GM23338 (cell line): ENCODE measurements at regions not wholly inside any gene's neighbourhood (a gene's known extent, or its start where the extent isn't known, plus 50 kb on each side); places are given as distances from the start of the nearest gene placed in this dataset.

Experiments
- ATAC-seq: fragments of 200-7000 bp; cut with Tn5 transposase; 3 replicates; pipeline ENCODE4 v1.9.1; 2020
- DNase-seq: peaks from one replicate; pipeline ENCODE4 v3.0.0-alpha.2; 2015; ENCODE audit warnings: low spot score
- H2AFZ ChIP-seq: fragments of 200-600 bp; sonication (generic); 2 replicates; pipeline ENCODE4 v1.8.0; 2016; ENCODE audit warnings: antibody characterized with exemption, mild to moderate bottlenecking, moderate library complexity
- H3F3A ChIP-seq: fragments of 200-600 bp; sonication (generic); replicated peaks from 2 replicates; pipeline ENCODE4 v1.8.0; 2017; ENCODE audit warnings: antibody characterized with exemption, mixed run types, low read depth
- H3K27ac ChIP-seq: fragments of 200-600 bp; sonication (generic); 2 replicates; pipeline ENCODE4 v1.6.1; 2016; ENCODE audit warnings: low read depth
- H3K27me3 ChIP-seq: fragments of 200-600 bp; sonication (generic); 2 replicates; pipeline ENCODE4 v1.8.0; 2016; ENCODE audit warnings: mild to moderate bottlenecking, mixed run types, moderate library complexity; ENCODE audit not compliant: insufficient read depth
- H3K36me3 ChIP-seq: fragments of 200-600 bp; sonication (generic); 2 replicates; pipeline ENCODE4 v1.8.0; 2016; ENCODE audit warnings: mild to moderate bottlenecking; ENCODE audit not compliant: insufficient read depth
- H3K4me1 ChIP-seq: fragments of 200-600 bp; sonication (generic); 2 replicates; pipeline ENCODE4 v1.8.0; 2016; ENCODE audit warnings: mild to moderate bottlenecking, moderate library complexity; ENCODE audit not compliant: insufficient read depth
- H3K4me2 ChIP-seq: fragments of 200-600 bp; sonication (generic); 2 replicates; pipeline ENCODE4 v1.7.1; 2017; ENCODE audit warnings: mixed run types
- H3K4me3 ChIP-seq: fragments of 200-600 bp; sonication (generic); 2 replicates; pipeline ENCODE4 v1.6.1; 2016; ENCODE audit warnings: mixed run types
- H3K79me2 ChIP-seq: fragments of 200-600 bp; sonication (generic); replicated peaks from 2 replicates; pipeline ENCODE4 v1.8.0; 2017; ENCODE audit warnings: mild to moderate bottlenecking; ENCODE audit not compliant: insufficient read depth
- H3K9me2 ChIP-seq: fragments of 200-600 bp; sonication (generic); 2 replicates; pipeline ENCODE4 v1.8.0; 2017; ENCODE audit not compliant: insufficient read depth
- H4K20me1 ChIP-seq: fragments of 200-600 bp; sonication (generic); replicated peaks from 2 replicates; pipeline ENCODE4 v1.8.0; 2017; ENCODE audit warnings: mild to moderate bottlenecking; ENCODE audit not compliant: insufficient read depth
- H3K27ac Mint-ChIP-seq: 2 replicates; pipeline ENCODE4 v1.8.0; 2020; ENCODE audit warnings: inconsistent platforms, mild to moderate bottlenecking, moderate library complexity, mixed read lengths
- H3K27me3 Mint-ChIP-seq: 3 replicates; pipeline ENCODE4 v1.8.0; 2022; ENCODE audit warnings: low read depth, mild to moderate bottlenecking, moderate library complexity, mixed read lengths, inconsistent platforms; ENCODE audit not compliant: insufficient read depth, poor library complexity
- H3K36me3 Mint-ChIP-seq: 3 replicates; pipeline ENCODE4 v1.8.0; 2021; ENCODE audit warnings: low read depth, mild to moderate bottlenecking, inconsistent platforms, moderate library complexity, mixed read lengths
- H3K4me1 Mint-ChIP-seq: 3 replicates; pipeline ENCODE4 v1.8.0; 2020; ENCODE audit warnings: mild to moderate bottlenecking, inconsistent platforms, mixed read lengths
- H3K4me3 Mint-ChIP-seq: 3 replicates; pipeline ENCODE4 v1.8.0; 2021; ENCODE audit warnings: moderate library complexity, mild to moderate bottlenecking, inconsistent platforms, mixed read lengths
- H3K9me3 Mint-ChIP-seq: 3 replicates; pipeline ENCODE4 v1.8.0; 2020; ENCODE audit warnings: moderate library complexity, mild to moderate bottlenecking, inconsistent platforms, mixed read lengths
- CREB1 ChIP-seq: fragments of 250-450 bp; sonication (Bioruptor Pico); IDR thresholded peaks from 2 replicates; pipeline ENCODE4 v1.5.0; 2020; ENCODE audit warnings: low read depth, mild to moderate bottlenecking, moderate library complexity
- EZH2 ChIP-seq: fragments of 200-600 bp; sonication (generic); IDR thresholded peaks from one replicate; pipeline ENCODE4 v1.8.0; 2017; ENCODE audit warnings: antibody characterized with exemption, mild to moderate bottlenecking, low read depth; ENCODE audit not compliant: unreplicated experiment
- EZH2phosphoT487 ChIP-seq: fragments of 200-600 bp; sonication (generic); IDR thresholded peaks from one replicate; pipeline ENCODE4 v1.8.1; 2018; ENCODE audit warnings: antibody characterized with exemption; ENCODE audit not compliant: unreplicated experiment
- JUNB ChIP-seq: IDR thresholded peaks from one replicate; pipeline ENCODE4 v1.6.1; 2016; ENCODE audit warnings: antibody characterized with exemption; ENCODE audit not compliant: unreplicated experiment
- NANOG ChIP-seq: IDR thresholded peaks from 2 replicates; pipeline ENCODE4 v1.6.1; 2016; ENCODE audit warnings: antibody characterized with exemption, borderline replicate concordance
- POLR2AphosphoS5 ChIP-seq: IDR thresholded peaks from 2 replicates; pipeline ENCODE4 v1.6.1; 2016; ENCODE audit warnings: antibody characterized with exemption, low read depth
- STAT1 ChIP-seq: IDR thresholded peaks from one replicate; pipeline ENCODE4 v1.6.1; 2016; ENCODE audit warnings: antibody characterized with exemption; ENCODE audit not compliant: unreplicated experiment
- ZNF114 ChIP-seq: fragments of 250-450 bp; sonication (Bioruptor Pico); IDR thresholded peaks from 2 replicates; pipeline ENCODE4 v1.5.0; 2020; ENCODE audit warnings: mild to moderate bottlenecking, moderate library complexity
- TF ChIP-seq, protein P1 (sequence below): IDR thresholded peaks from one replicate; pipeline ENCODE4 v1.6.1; 2018; ENCODE audit warnings: antibody characterized with exemption; ENCODE audit not compliant: unreplicated experiment
- TF ChIP-seq, protein P2 (sequence below): fragments of 250-450 bp; sonication (Bioruptor Pico); IDR thresholded peaks from 2 replicates; pipeline ENCODE4 v1.5.0; 2020; ENCODE audit warnings: mild to moderate bottlenecking, moderate library complexity

DNA sequence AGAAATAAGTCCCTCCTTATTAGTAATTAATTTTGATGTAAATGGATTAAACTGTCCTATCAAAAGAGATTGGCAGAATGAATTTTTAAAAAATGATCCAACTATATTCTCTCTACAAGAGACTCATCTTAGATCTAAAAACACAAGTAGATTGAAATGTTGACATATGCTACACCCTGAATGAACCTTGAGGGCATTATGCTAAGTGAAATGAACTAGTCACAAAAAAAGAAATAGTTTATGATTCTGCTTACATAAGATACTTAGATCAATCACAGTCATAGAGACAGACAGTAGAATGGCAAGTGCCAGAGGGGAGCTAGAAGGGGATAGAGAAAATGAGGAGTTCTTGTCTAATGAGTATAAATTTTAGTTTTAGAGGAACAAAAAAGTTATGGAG, 849.8 kb downstream of the CDH11 start:
- Histone ChIP-seq H3K36me3 (no peaks in the 10 kb centered on the region), H3K9me2 (no peaks in the 10 kb centered on the region), H3K4me3 (no peak overlapping the region), H3K4me1 (no peaks in the 10 kb centered on the region; the same call in 1 of the 2 replicates), H2AFZ (no peak overlapping the region), H3K4me2 (no peak overlapping the region), H4K20me1 (no peaks in the 10 kb centered on the region), H3K27me3 (no peaks in the 10 kb centered on the region), H3F3A (no peaks in the 10 kb centered on the region), H3K27ac (no peak overlapping the region), H3K79me2 (no peaks in the 10 kb centered on the region)
- Mint-ChIP-seq H3K36me3 (no peaks in the 10 kb centered on the region), H3K4me1 (no peaks in the 10 kb centered on the region; the same call in 1 of the 3 replicates), H3K27me3 (no peaks in the 10 kb centered on the region), H3K9me3 (no peaks in the 10 kb centered on the region), H3K4me3 (no peak overlapping the region), H3K27ac (no peak overlapping the region)
- no peak for DNase-seq
- no peak for ATAC-seq
- TF ChIP-seq EZH2phosphoT487 (no peak), NANOG (no peak), POLR2AphosphoS5 (no peak), STAT1 (no peak), CREB1 (CRISPR knock-in tag) (no peak)
- TF ChIP-seq, protein P1, sequence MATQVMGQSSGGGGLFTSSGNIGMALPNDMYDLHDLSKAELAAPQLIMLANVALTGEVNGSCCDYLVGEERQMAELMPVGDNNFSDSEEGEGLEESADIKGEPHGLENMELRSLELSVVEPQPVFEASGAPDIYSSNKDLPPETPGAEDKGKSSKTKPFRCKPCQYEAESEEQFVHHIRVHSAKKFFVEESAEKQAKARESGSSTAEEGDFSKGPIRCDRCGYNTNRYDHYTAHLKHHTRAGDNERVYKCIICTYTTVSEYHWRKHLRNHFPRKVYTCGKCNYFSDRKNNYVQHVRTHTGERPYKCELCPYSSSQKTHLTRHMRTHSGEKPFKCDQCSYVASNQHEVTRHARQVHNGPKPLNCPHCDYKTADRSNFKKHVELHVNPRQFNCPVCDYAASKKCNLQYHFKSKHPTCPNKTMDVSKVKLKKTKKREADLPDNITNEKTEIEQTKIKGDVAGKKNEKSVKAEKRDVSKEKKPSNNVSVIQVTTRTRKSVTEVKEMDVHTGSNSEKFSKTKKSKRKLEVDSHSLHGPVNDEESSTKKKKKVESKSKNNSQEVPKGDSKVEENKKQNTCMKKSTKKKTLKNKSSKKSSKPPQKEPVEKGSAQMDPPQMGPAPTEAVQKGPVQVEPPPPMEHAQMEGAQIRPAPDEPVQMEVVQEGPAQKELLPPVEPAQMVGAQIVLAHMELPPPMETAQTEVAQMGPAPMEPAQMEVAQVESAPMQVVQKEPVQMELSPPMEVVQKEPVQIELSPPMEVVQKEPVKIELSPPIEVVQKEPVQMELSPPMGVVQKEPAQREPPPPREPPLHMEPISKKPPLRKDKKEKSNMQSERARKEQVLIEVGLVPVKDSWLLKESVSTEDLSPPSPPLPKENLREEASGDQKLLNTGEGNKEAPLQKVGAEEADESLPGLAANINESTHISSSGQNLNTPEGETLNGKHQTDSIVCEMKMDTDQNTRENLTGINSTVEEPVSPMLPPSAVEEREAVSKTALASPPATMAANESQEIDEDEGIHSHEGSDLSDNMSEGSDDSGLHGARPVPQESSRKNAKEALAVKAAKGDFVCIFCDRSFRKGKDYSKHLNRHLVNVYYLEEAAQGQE, result no peak

DNA sequence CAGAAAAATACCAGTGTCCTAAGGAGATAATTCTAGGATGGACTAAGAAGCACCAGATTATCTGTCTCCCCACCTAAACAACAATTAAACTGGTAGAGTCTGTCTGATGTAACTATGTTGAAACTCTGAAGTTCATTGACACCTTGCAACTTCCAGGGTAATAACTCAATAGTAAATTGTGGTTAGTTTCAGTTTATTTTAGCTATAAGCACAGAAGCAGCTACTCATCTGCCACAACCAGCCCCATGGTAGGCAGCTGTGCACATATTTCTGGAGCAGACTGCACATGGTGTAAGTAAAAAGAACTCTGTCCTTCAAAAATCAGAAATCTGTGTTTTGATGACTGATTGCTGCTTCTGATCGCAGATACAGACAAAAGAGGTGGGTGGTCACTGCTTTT, 852.1 kb downstream of the CDH11 start:
- Mint-ChIP-seq H3K4me3 (no peak overlapping the region), H3K27ac (no peak overlapping the region), H3K27me3 (no peaks in the 10 kb centered on the region), H3K36me3 (no peaks in the 10 kb centered on the region), H3K9me3 (no peaks in the 10 kb centered on the region), H3K4me1 (no peaks in the 10 kb centered on the region)
- H3K4me2 ChIP-seq, result no peak overlapping the region
- H3K9me2 ChIP-seq, result no peaks in the 10 kb centered on the region
- H3K4me3 ChIP-seq, result no peak overlapping the region
- no peak overlapping the region for H3K27ac ChIP-seq
- no peaks in the 10 kb centered on the region for H3K27me3 ChIP-seq
- H4K20me1 ChIP-seq, result no peaks in the 10 kb centered on the region
- H3K36me3 ChIP-seq, result no peaks in the 10 kb centered on the region
- H3F3A ChIP-seq, result no peaks in the 10 kb centered on the region
- H2AFZ ChIP-seq, result 0 out of 2 replicates have a peak overlapping the region, but pooled peaks have one; percentile 21
- H3K79me2 ChIP-seq, result no peaks in the 10 kb centered on the region
- no peaks in the 10 kb centered on the region for H3K4me1 ChIP-seq
- ATAC-seq, result no peak
- no peak for DNase-seq
- TF ChIP-seq, protein P1, result no peak
- TF ChIP-seq ZNF114, result no peak
- TF ChIP-seq JUNB, result no peak
- TF ChIP-seq EZH2, result no peak
- TF ChIP-seq, protein P2, sequence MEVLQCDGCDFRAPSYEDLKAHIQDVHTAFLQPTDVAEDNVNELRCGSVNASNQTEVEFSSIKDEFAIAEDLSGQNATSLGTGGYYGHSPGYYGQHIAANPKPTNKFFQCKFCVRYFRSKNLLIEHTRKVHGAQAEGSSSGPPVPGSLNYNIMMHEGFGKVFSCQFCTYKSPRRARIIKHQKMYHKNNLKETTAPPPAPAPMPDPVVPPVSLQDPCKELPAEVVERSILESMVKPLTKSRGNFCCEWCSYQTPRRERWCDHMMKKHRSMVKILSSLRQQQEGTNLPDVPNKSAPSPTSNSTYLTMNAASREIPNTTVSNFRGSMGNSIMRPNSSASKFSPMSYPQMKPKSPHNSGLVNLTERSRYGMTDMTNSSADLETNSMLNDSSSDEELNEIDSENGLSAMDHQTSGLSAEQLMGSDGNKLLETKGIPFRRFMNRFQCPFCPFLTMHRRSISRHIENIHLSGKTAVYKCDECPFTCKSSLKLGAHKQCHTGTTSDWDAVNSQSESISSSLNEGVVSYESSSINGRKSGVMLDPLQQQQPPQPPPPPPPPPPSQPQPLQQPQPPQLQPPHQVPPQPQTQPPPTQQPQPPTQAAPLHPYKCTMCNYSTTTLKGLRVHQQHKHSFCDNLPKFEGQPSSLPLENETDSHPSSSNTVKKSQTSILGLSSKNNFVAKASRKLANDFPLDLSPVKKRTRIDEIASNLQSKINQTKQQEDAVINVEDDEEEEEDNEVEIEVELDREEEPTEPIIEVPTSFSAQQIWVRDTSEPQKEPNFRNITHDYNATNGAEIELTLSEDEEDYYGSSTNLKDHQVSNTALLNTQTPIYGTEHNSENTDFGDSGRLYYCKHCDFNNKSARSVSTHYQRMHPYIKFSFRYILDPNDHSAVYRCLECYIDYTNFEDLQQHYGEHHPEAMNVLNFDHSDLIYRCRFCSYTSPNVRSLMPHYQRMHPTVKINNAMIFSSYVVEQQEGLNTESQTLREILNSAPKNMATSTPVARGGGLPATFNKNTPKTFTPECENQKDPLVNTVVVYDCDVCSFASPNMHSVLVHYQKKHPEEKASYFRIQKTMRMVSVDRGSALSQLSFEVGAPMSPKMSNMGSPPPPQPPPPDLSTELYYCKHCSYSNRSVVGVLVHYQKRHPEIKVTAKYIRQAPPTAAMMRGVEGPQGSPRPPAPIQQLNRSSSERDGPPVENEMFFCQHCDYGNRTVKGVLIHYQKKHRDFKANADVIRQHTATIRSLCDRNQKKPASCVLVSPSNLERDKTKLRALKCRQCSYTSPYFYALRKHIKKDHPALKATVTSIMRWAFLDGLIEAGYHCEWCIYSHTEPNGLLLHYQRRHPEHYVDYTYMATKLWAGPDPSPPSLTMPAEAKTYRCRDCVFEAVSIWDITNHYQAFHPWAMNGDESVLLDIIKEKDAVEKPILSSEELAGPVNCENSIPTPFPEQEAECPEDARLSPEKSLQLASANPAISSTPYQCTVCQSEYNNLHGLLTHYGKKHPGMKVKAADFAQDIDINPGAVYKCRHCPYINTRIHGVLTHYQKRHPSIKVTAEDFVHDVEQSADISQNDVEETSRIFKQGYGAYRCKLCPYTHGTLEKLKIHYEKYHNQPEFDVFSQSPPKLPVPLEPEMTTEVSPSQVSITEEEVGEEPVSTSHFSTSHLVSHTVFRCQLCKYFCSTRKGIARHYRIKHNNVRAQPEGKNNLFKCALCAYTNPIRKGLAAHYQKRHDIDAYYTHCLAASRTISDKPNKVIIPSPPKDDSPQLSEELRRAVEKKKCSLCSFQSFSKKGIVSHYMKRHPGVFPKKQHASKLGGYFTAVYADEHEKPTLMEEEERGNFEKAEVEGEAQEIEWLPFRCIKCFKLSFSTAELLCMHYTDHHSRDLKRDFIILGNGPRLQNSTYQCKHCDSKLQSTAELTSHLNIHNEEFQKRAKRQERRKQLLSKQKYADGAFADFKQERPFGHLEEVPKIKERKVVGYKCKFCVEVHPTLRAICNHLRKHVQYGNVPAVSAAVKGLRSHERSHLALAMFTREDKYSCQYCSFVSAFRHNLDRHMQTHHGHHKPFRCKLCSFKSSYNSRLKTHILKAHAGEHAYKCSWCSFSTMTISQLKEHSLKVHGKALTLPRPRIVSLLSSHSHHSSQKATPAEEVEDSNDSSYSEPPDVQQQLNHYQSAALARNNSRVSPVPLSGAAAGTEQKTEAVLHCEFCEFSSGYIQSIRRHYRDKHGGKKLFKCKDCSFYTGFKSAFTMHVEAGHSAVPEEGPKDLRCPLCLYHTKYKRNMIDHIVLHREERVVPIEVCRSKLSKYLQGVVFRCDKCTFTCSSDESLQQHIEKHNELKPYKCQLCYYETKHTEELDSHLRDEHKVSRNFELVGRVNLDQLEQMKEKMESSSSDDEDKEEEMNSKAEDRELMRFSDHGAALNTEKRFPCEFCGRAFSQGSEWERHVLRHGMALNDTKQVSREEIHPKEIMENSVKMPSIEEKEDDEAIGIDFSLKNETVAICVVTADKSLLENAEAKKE, result no peak
